GM23248 (cell line): ENCODE measurements at regions not wholly inside any gene's neighbourhood (a gene's known extent, or its start where the extent isn't known, plus 50 kb on each side); places are given as distances from the start of the nearest gene placed in this dataset.

Experiments
- DNase-seq: peaks from one replicate; pipeline ENCODE4 v3.0.0-alpha.2; 2015
- H2AFZ ChIP-seq: fragments of 200-600 bp; sonication (generic); 2 replicates; pipeline ENCODE4 v1.6.1; 2016; ENCODE audit warnings: antibody characterized with exemption
- H3F3A ChIP-seq: fragments of 200-600 bp; sonication (generic); 2 replicates; pipeline ENCODE4 v1.6.1; 2016; ENCODE audit warnings: mild to moderate bottlenecking, antibody characterized with exemption, mixed run types; ENCODE audit not compliant: insufficient read depth
- H3K27ac ChIP-seq: fragments of 200-600 bp; sonication (generic); 2 replicates; pipeline ENCODE4 v1.5.1; 2016; ENCODE audit warnings: mild to moderate bottlenecking
- H3K27me3 ChIP-seq: fragments of 200-600 bp; sonication (generic); replicated peaks from 2 replicates; pipeline ENCODE4 v1.6.1; 2016; ENCODE audit warnings: mild to moderate bottlenecking; ENCODE audit not compliant: insufficient read depth
- H3K36me3 ChIP-seq: fragments of 200-600 bp; sonication (generic); 2 replicates; pipeline ENCODE4 v1.6.1; 2016; ENCODE audit warnings: low read depth, mild to moderate bottlenecking
- H3K4me1 ChIP-seq: fragments of 200-600 bp; sonication (generic); 2 replicates; pipeline ENCODE4 v1.6.1; 2016; ENCODE audit warnings: mild to moderate bottlenecking; ENCODE audit not compliant: insufficient read depth
- H3K4me2 ChIP-seq: fragments of 200-600 bp; sonication (generic); one replicate; pipeline ENCODE4 v1.6.1; 2016; ENCODE audit warnings: mild to moderate bottlenecking; ENCODE audit not compliant: unreplicated experiment
- H3K4me3 ChIP-seq: fragments of 200-600 bp; sonication (generic); 2 replicates; pipeline ENCODE4 v1.5.1; 2016; ENCODE audit warnings: mild to moderate bottlenecking
- H3K79me2 ChIP-seq: fragments of 200-600 bp; sonication (generic); 2 replicates; pipeline ENCODE4 v1.6.1; 2016; ENCODE audit warnings: mild to moderate bottlenecking; ENCODE audit not compliant: insufficient read depth
- H3K9ac ChIP-seq: fragments of 200-600 bp; sonication (generic); 2 replicates; pipeline ENCODE4 v1.6.1; 2016; ENCODE audit warnings: mild to moderate bottlenecking
- H3K9me2 ChIP-seq: fragments of 200-600 bp; sonication (generic); 2 replicates; pipeline ENCODE4 v1.6.1; 2016; ENCODE audit warnings: mixed run types, mild to moderate bottlenecking, moderate library complexity; ENCODE audit not compliant: insufficient read depth
- H3K9me3 ChIP-seq: fragments of 200-600 bp; sonication (generic); one replicate; pipeline ENCODE4 v1.6.1; 2017; ENCODE audit warnings: low read depth
- H4K20me1 ChIP-seq: fragments of 200-600 bp; sonication (generic); 2 replicates; pipeline ENCODE4 v1.6.0; 2016; ENCODE audit not compliant: insufficient read depth
- EZH2 ChIP-seq: fragments of 200-600 bp; sonication (generic); IDR thresholded peaks from 2 replicates; pipeline ENCODE4 v1.6.1; 2018; ENCODE audit warnings: antibody characterized with exemption, mild to moderate bottlenecking; ENCODE audit not compliant: insufficient read depth, poor library complexity, severe bottlenecking
- EZH2phosphoT487 ChIP-seq: fragments of 200-600 bp; sonication (generic); IDR thresholded peaks from 2 replicates; pipeline ENCODE4 v1.6.1; 2018; ENCODE audit warnings: antibody characterized with exemption, moderate library complexity, mild to moderate bottlenecking, low read depth; ENCODE audit not compliant: insufficient read depth
- WGBS, 2 experiments: methylation state at CpG; one replicate each; pipeline ENCODE4 v1.1.6; 2015 to 2017; ENCODE audit warnings: low lambda C conversion rate in 2 of 2, low coverage in 1 of 2; ENCODE audit errors: missing lambda C conversion rate in 2 of 2; 5-methylcytosine and 5-hydroxymethylcytosine counted together
- in situ Hi-C: fragments of 300-500 bp; cut with MboI; formaldehyde crosslinking; loops from 2 replicates; pipeline ENCODE4 v1.15.0; 2020

DNA sequence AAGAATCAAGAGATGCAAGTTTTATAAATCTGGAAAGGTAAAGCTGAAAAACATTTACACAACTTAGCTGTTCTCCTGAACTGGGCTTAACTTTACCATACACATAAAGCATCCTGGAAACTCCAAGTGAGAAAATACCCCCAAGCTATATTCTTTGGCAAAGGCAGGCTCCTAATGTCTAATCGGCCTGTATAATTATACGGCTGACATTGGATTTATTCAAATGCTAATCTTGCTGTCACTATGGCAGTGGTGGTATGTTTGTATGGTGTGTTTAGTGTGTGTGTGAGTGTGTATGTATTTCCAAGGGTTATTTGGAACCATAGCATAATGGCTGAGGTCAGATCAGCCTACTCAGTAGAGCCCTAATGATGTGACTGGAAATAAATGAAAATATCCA lies 1031.8 kb upstream of the ZEB2 start:
- Histone ChIP-seq H3F3A (no peaks in the 10 kb centered on the region), H3K4me1 (no peaks in the 10 kb centered on the region), H3K79me2 (no peaks in the 10 kb centered on the region), H2AFZ (no peak overlapping the region), H3K4me2 (no peak overlapping the region), H3K9me3 (no peaks in the 10 kb centered on the region), H3K9ac (no peak overlapping the region), H3K27me3 (no peaks in the 10 kb centered on the region), H3K9me2 (peaks cover 3% of the 10 kb centered on the region; the same call in 1 of the 2 replicates), H4K20me1 (no peaks in the 10 kb centered on the region), H3K36me3 (no peaks in the 10 kb centered on the region), H3K27ac (no peak overlapping the region), H3K4me3 (no peak overlapping the region)
- TF ChIP-seq EZH2 (no peak), EZH2phosphoT487 (no peak)
- in situ Hi-C loops: no loop called here
- 77 to 80% methylated on average over 2 of the region's 2 CpGs for WGBS, 2 experiments
- DNase-seq: no peak

DNA sequence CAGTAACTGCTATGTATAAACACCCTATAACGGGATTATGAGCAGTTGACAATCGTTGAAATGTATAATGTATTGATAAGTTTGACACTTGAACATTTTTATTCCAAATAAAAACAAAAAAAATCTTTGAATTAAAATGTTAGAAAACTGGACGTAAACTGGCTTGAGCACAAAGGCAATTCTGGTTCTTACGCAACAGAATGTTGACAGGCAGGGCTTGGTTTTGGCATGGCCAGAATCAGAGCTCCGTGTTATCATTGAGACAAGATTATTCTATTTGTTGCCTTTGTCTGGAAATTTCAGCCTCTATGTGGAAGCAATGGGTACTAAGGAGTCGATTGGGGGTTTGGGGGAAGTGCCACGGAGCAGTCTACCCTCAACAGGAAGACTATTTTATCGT lies 1028.6 kb upstream of the ZEB2 start:
- no peaks in the 10 kb centered on the region for H3K9me3 ChIP-seq
- no peaks in the 10 kb centered on the region for H3K79me2 ChIP-seq
- in situ Hi-C loops: no loop called here
- TF ChIP-seq EZH2phosphoT487 (no peak), EZH2 (no peak)
- no peak overlapping the region for H3K4me2 ChIP-seq
- H3F3A ChIP-seq: no peaks in the 10 kb centered on the region
- DNase-seq: no peak
- WGBS, 2 experiments: 89 to 90% methylated on average over 8 of the region's 8 CpGs
- H3K4me3 ChIP-seq: no peak overlapping the region
- peaks cover 3% of the 10 kb centered on the region; the same call in 1 of the 2 replicates for H3K9me2 ChIP-seq
- H3K9ac ChIP-seq: no peak overlapping the region
- no peaks in the 10 kb centered on the region for H3K27me3 ChIP-seq
- no peak overlapping the region for H2AFZ ChIP-seq
- no peaks in the 10 kb centered on the region for H3K36me3 ChIP-seq
- H3K4me1 ChIP-seq: no peaks in the 10 kb centered on the region
- no peak overlapping the region for H3K27ac ChIP-seq
- no peaks in the 10 kb centered on the region for H4K20me1 ChIP-seq

DNA sequence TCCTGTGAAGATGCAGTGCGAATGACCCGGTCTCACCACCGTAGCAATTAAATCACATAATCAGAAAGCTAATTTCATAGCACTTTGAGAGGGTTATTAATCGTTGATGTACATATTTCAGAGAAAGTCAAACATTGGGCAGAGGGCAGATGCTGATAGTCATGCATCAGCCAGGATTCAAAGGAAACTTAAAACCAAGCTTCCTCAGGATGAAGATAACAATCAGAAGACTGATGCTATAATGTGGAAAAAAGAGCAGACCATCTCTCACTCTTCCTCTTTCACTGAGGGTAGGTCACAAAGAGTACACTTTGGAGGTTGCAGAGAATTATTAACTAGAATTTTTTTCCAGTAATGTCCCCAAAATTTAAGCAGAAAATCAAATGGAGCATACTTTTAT lies 1027.7 kb upstream of the ZEB2 start:
- H4K20me1 ChIP-seq: no peaks in the 10 kb centered on the region
- H3K4me2 ChIP-seq: no peak overlapping the region
- peaks cover 3% of the 10 kb centered on the region; the same call in 1 of the 2 replicates for H3K9me2 ChIP-seq
- WGBS, 2 experiments: 64 to 68% methylated on average over 4 of the region's 4 CpGs
- no peaks in the 10 kb centered on the region for H3K9me3 ChIP-seq
- in situ Hi-C loops: no loop called here
- TF ChIP-seq EZH2 (no peak), EZH2phosphoT487 (no peak)
- no peaks in the 10 kb centered on the region for H3K79me2 ChIP-seq
- H3K36me3 ChIP-seq: no peaks in the 10 kb centered on the region
- no peaks in the 10 kb centered on the region for H3K27me3 ChIP-seq
- no peak overlapping the region for H3K4me3 ChIP-seq
- no peak for DNase-seq
- no peaks in the 10 kb centered on the region for H3F3A ChIP-seq
- H3K27ac ChIP-seq: no peak overlapping the region
- H3K9ac ChIP-seq: no peak overlapping the region
- peak overlapping the region; percentile 5; the same call in 1 of the 2 replicates for H2AFZ ChIP-seq
- no peaks in the 10 kb centered on the region for H3K4me1 ChIP-seq

DNA sequence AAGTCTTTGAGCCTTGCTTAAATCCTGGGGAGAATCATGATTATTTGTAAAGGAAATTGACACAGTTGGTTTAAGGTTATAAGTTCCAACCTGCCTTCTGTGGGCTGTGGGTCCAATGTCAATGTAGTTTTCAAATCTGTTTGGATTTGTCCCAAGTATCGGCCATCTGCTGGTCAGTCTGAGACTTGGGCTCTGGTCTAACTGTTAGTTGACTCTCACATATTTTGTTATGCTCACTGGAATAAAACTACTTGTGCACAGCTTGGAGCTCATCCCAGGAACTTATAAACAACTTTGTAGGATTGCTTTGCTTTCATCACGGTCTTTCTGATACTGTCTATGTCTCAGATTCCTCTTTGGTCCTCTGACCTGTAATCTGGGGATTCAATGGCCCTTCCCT lies 1026.2 kb upstream of the ZEB2 start:
- Histone ChIP-seq H3K27ac (no peak overlapping the region), H3K4me1 (no peaks in the 10 kb centered on the region), H4K20me1 (no peaks in the 10 kb centered on the region), H3K9me3 (no peaks in the 10 kb centered on the region), H3K36me3 (no peaks in the 10 kb centered on the region), H3K4me2 (no peak overlapping the region), H3K27me3 (no peaks in the 10 kb centered on the region), H3F3A (no peaks in the 10 kb centered on the region), H3K79me2 (no peaks in the 10 kb centered on the region), H3K9ac (no peak overlapping the region), H2AFZ (peak overlapping the region; percentile 42; the same call in 1 of the 2 replicates), H3K9me2 (peaks cover 3% of the 10 kb centered on the region; the same call in 1 of the 2 replicates), H3K4me3 (no peak overlapping the region)
- TF ChIP-seq EZH2phosphoT487 (no peak), EZH2 (no peak)
- DNase-seq: peak; percentile 33
- 67 to 82% methylated on average over 2 of the region's 2 CpGs for WGBS, 2 experiments
- in situ Hi-C loops: no loop called here

DNA sequence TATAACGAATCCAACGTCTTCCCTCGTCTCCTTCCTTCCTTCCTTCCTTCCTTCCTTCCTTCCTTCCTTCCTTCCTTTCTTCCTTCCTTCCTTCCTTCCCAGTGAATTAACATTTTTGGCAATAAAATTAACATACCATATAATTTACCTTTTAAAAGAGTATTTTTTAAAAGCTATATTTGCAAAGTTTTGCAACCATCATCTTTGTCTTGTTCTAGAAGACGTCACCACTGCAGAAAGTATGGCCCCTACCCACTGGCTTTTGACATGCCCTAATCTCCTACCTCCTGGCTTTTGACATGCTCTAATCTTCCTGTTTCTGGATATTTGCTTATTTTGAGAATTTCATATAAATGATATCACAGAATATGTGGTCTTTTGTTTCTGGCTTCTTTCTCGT lies 1023.9 kb upstream of the ZEB2 start:
- 71 to 72% methylated on average over 5 of the region's 5 CpGs for WGBS, 2 experiments
- no peaks in the 10 kb centered on the region for H3K27me3 ChIP-seq
- no peaks in the 10 kb centered on the region for H3K4me1 ChIP-seq
- in situ Hi-C loops: no loop called here
- H3K9me2 ChIP-seq: no peaks in the 10 kb centered on the region
- no peak for DNase-seq
- no peak overlapping the region for H3K4me3 ChIP-seq
- no peaks in the 10 kb centered on the region for H4K20me1 ChIP-seq
- H3K27ac ChIP-seq: no peak overlapping the region
- H3K9ac ChIP-seq: no peak overlapping the region
- no peak overlapping the region for H2AFZ ChIP-seq
- no peaks in the 10 kb centered on the region for H3K9me3 ChIP-seq
- H3K36me3 ChIP-seq: no peaks in the 10 kb centered on the region
- TF ChIP-seq EZH2 (no peak), EZH2phosphoT487 (no peak)
- no peaks in the 10 kb centered on the region for H3F3A ChIP-seq
- H3K4me2 ChIP-seq: no peak overlapping the region
- no peaks in the 10 kb centered on the region for H3K79me2 ChIP-seq
